Liver (tissue), 8 donors: ENCODE measurements at regions not wholly inside any gene's neighbourhood (a gene's known extent, or its start where the extent isn't known, plus 50 kb on each side); places are given as distances from the start of the nearest gene placed in this dataset.

Experiments
- DNase-seq: peaks from one replicate; pipeline ENCODE4 v3.0.0-alpha.2; 2017; ENCODE audit warnings: low spot score
- H3K27ac ChIP-seq, 2 donors: one replicate each; pipeline ENCODE4 v1.7.0; 2013; ENCODE audit warnings: inconsistent platforms in 2 of 2, low read length in 2 of 2, control low read depth in 1 of 2, low read depth in 1 of 2, mild to moderate bottlenecking in 1 of 2
- H3K27me3 ChIP-seq, 4 donors: one replicate each; pipeline versions ENCODE4 v1.6.1 to v1.7.0; 2013; ENCODE audit warnings: low read length in 3 of 4, inconsistent platforms in 1 of 4, mild to moderate bottlenecking in 1 of 4, moderate library complexity in 1 of 4; ENCODE audit not compliant: control insufficient read depth in 4 of 4, insufficient read depth in 4 of 4
- H3K36me3 ChIP-seq, 4 donors: one replicate each; pipeline versions ENCODE4 v1.6.1 to v1.7.0; 2013; ENCODE audit warnings: low read length in 3 of 4, mild to moderate bottlenecking in 3 of 4, low read depth in 1 of 4, moderate library complexity in 1 of 4; ENCODE audit not compliant: control insufficient read depth in 4 of 4, insufficient read depth in 3 of 4
- H3K4me1 ChIP-seq, 4 donors: one replicate each; pipeline versions ENCODE4 v1.6.1 to v1.7.0; 2013; ENCODE audit warnings: low read length in 3 of 4, mild to moderate bottlenecking in 3 of 4, moderate library complexity in 1 of 4; ENCODE audit not compliant: control insufficient read depth in 4 of 4, insufficient read depth in 4 of 4
- H3K4me3 ChIP-seq, 3 donors: one replicate each; pipeline versions ENCODE4 v1.6.1 to v1.7.0; 2013; ENCODE audit warnings: low read length in 3 of 3, control low read depth in 1 of 3, low read depth in 1 of 3, mild to moderate bottlenecking in 1 of 3
- H3K9ac ChIP-seq, 2 donors: one replicate each; pipeline ENCODE4 v1.7.0; 2013; ENCODE audit warnings: low read length in 2 of 2, mild to moderate bottlenecking in 2 of 2, moderate library complexity in 2 of 2, control low read depth in 1 of 2, low read depth in 1 of 2
- H3K9me3 ChIP-seq, 4 donors: one replicate each; pipeline versions ENCODE4 v1.6.1 to v1.7.0; 2013; ENCODE audit warnings: low read length in 3 of 4; ENCODE audit not compliant: control insufficient read depth in 4 of 4
- ATF3 ChIP-seq: IDR thresholded peaks from 2 replicates; pipeline ENCODE4 v1.6.1; 2016; ENCODE audit warnings: antibody characterized with exemption
- EGR1 ChIP-seq, 2 donors: IDR thresholded peaks; 2 replicates each; pipeline ENCODE4 v1.6.1; 2016 to 2018; ENCODE audit warnings: antibody characterized with exemption in 2 of 2, low read depth in 2 of 2
- FOXA1 ChIP-seq: IDR thresholded peaks from 2 replicates; pipeline ENCODE4 v1.6.1; 2016; ENCODE audit warnings: antibody characterized with exemption
- GABPA ChIP-seq, 2 donors: IDR thresholded peaks in 1 of 2; conservative IDR thresholded peaks in 1 of 2; 2 replicates each; pipeline ENCODE4 v1.6.1; 2016; ENCODE audit warnings: antibody characterized with exemption in 2 of 2, mild to moderate bottlenecking in 1 of 2, moderate library complexity in 1 of 2
- HNF4A ChIP-seq, 2 donors: conservative IDR thresholded peaks; 2 replicates each; pipeline ENCODE4 v1.6.1; 2016; ENCODE audit warnings: antibody characterized with exemption in 2 of 2, mild to moderate bottlenecking in 2 of 2
- HNF4G ChIP-seq: IDR thresholded peaks from 2 replicates; pipeline ENCODE4 v1.6.1; 2016; ENCODE audit warnings: antibody characterized with exemption
- JUND ChIP-seq, 2 donors: IDR thresholded peaks; 2 replicates each; pipeline ENCODE4 v1.6.1; 2016; ENCODE audit warnings: antibody characterized with exemption in 2 of 2
- MAX ChIP-seq: IDR thresholded peaks from 2 replicates; pipeline ENCODE4 v1.6.1; 2016; ENCODE audit warnings: antibody characterized with exemption
- NR2F2 ChIP-seq: IDR thresholded peaks from 2 replicates; pipeline ENCODE4 v1.6.1; 2016; ENCODE audit warnings: antibody characterized with exemption
- RXRA ChIP-seq, 2 donors: IDR thresholded peaks; 2 replicates each; pipeline ENCODE4 v1.6.1; 2017 to 2018; ENCODE audit warnings: antibody characterized with exemption in 2 of 2, mild to moderate bottlenecking in 1 of 2
- SP1 ChIP-seq: IDR thresholded peaks from 2 replicates; pipeline ENCODE4 v1.6.1; 2018; ENCODE audit warnings: antibody characterized with exemption, mild to moderate bottlenecking
- TAF1 ChIP-seq: conservative IDR thresholded peaks from 2 replicates; pipeline ENCODE4 v1.6.1; 2016; ENCODE audit warnings: antibody characterized with exemption, mild to moderate bottlenecking
- YY1 ChIP-seq: IDR thresholded peaks from 2 replicates; pipeline ENCODE4 v1.6.1; 2016; ENCODE audit warnings: antibody characterized with exemption, mild to moderate bottlenecking
- ZBTB33 ChIP-seq: IDR thresholded peaks from 2 replicates; pipeline ENCODE4 v1.6.1; 2016; ENCODE audit warnings: antibody characterized with exemption
- WGBS: extraction: QIAGEN DNeasy Blood & Tissue Kit; methylation state at CpG from one replicate; pipeline ENCODE4 v1.1.7; 2013; 5-methylcytosine and 5-hydroxymethylcytosine counted together
- TF ChIP-seq, protein P1 (sequence below): fragments of 150-350 bp; IDR thresholded peaks from 2 replicates; pipeline ENCODE4 v1.5.1; 2017; ENCODE audit warnings: improper control_type of control experiment, low read depth, low read length; ENCODE audit not compliant: missing input control
- donor health status: healthy.
- donor health status: healthy.
- donor health status: healthy.
- donor health status: healthy.
- donor health status: healthy.

GRCh38 chr5:2283481-2284045 is 400.8 kb upstream of the IRX4 start:
- no peak for DNase-seq
- TF ChIP-seq JUND (IDR thresholded peaks at IDR 0.05) = no peak
- TF ChIP-seq FOXA1 = no peak
- TF ChIP-seq ZBTB33 = no peak
- TF ChIP-seq ATF3 = no peak
- no peak for TF ChIP-seq SP1
- no peak for TF ChIP-seq HNF4A (conservative IDR thresholded peaks at IDR 0.05)
- TF ChIP-seq MAX = no peak
- no peak for TF ChIP-seq GABPA (IDR thresholded peaks at IDR 0.05 in 1 of 2, conservative IDR thresholded peaks at IDR 0.05 in 1 of 2)
- no peak overlapping the region for H3K4me3 ChIP-seq
- no peaks in the 10 kb centered on the region for H3K9me3 ChIP-seq
- no peaks in the 10 kb centered on the region for H3K4me1 ChIP-seq
- no peak overlapping the region for H3K27ac ChIP-seq
- no peaks in the 10 kb centered on the region for H3K36me3 ChIP-seq
- H3K27me3 ChIP-seq = no peaks in the 10 kb centered on the region
- 83% methylated on average over 10 of the region's 10 CpGs for WGBS
- H3K9ac ChIP-seq = no peak overlapping the region

GRCh38 chr5:2282893-2283292 is 400.2 kb upstream of the IRX4 start:
- WGBS = 80% methylated on average over 7 of the region's 7 CpGs
- DNase-seq = no peak

More at GRCh38 chr5:2282893-2283292, 400.2 kb upstream of the IRX4 start:
- no peak overlapping the region for H3K9ac ChIP-seq
- no peaks in the 10 kb centered on the region for H3K36me3 ChIP-seq
- H3K27me3 ChIP-seq = no peaks in the 10 kb centered on the region
- H3K9me3 ChIP-seq = no peaks in the 10 kb centered on the region
- no peak overlapping the region for H3K27ac ChIP-seq
- H3K4me1 ChIP-seq = no peaks in the 10 kb centered on the region
- TF ChIP-seq HNF4A (conservative IDR thresholded peaks at IDR 0.05) (no peak), NR2F2 (no peak), TAF1 (no peak), GABPA (IDR thresholded peaks at IDR 0.05 in 1 of 2, conservative IDR thresholded peaks at IDR 0.05 in 1 of 2) (no peak), ZBTB33 (no peak), YY1 (no peak), MAX (no peak), RXRA (IDR thresholded peaks at IDR 0.05) (no peak), FOXA1 (no peak), HNF4G (no peak), JUND (IDR thresholded peaks at IDR 0.05) (no peak), ATF3 (no peak), EGR1 (IDR thresholded peaks at IDR 0.05; ENCODE audit: low read depth in 2 of 2) (no peak)
- TF ChIP-seq, protein P1, sequence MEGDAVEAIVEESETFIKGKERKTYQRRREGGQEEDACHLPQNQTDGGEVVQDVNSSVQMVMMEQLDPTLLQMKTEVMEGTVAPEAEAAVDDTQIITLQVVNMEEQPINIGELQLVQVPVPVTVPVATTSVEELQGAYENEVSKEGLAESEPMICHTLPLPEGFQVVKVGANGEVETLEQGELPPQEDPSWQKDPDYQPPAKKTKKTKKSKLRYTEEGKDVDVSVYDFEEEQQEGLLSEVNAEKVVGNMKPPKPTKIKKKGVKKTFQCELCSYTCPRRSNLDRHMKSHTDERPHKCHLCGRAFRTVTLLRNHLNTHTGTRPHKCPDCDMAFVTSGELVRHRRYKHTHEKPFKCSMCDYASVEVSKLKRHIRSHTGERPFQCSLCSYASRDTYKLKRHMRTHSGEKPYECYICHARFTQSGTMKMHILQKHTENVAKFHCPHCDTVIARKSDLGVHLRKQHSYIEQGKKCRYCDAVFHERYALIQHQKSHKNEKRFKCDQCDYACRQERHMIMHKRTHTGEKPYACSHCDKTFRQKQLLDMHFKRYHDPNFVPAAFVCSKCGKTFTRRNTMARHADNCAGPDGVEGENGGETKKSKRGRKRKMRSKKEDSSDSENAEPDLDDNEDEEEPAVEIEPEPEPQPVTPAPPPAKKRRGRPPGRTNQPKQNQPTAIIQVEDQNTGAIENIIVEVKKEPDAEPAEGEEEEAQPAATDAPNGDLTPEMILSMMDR = no peak
- H3K4me3 ChIP-seq = no peak overlapping the region
